PFSK-1 (cell line): ENCODE measurements at regions not wholly inside any gene's neighbourhood (a gene's known extent, or its start where the extent isn't known, plus 50 kb on each side); places are given as distances from the start of the nearest gene placed in this dataset.

Source experiments
- FOXP2 ChIP-seq: optimal IDR thresholded peaks from 2 replicates; pipeline ENCODE3; 2011; ENCODE audit warnings: borderline replicate concordance, control low read depth, inconsistent platforms; ENCODE audit not compliant: insufficient read depth; ENCODE audit errors: extremely low read length, extremely low read depth
- POLR2AphosphoS5 ChIP-seq: IDR thresholded peaks from 2 replicates; pipeline ENCODE4 v1.6.1; 2012; ENCODE audit warnings: low read depth, mild to moderate bottlenecking, control low read depth, low read length, moderate library complexity
- SIN3A ChIP-seq: IDR thresholded peaks from 2 replicates; pipeline ENCODE4 v1.6.1; 2012; ENCODE audit warnings: mild to moderate bottlenecking, low read length, moderate library complexity, borderline replicate concordance; ENCODE audit not compliant: insufficient read depth

- TF ChIP-seq SIN3A (no peak), POLR2AphosphoS5 (no peak), FOXP2 (no peak)
These were observed 107.3 kb upstream of the ZNF507 start for GRCh38 chr19:32238076-32238475.
